ENCODE measurements at regions not wholly inside any gene's neighbourhood (a gene's known extent, or its start where the extent isn't known, plus 50 kb on each side); places are given as distances from the start of the nearest gene placed in this dataset.
"Not testable (repeated sequence)": the region's sequence is repeated elsewhere in the genome, so short reads cannot be mapped to it uniquely, and the experiment has no call there.

DNA sequence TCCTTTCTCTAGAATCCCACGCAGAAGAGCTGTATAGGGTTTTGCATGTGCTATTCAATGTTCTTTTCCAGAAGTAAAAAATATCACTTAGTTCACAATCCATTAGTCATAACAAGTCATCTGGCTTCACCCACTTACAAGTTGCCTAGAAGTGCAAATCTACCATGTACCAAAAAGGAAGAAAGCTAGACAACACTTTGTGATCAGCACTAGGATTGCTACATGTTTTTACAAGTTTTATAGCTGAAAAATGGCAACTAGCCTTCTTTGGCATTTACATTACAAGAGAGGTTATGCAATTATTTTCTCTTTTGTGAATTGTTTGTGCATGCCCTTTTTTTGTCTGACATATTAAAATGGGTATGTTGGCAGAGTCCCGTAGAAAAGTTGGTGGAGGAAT lies 85.6 kb upstream of the PTPRK start:
- H3K9me3 Mint-ChIP-seq, result peaks cover 2 to 6% (median 3%) of the 10 kb centered on the region in 3 donors
- no peak overlapping the region for H3K4me3 Mint-ChIP-seq
- H3K36me3 Mint-ChIP-seq, result no peaks in the 10 kb centered on the region
- no peaks in the 10 kb centered on the region for H3K4me1 Mint-ChIP-seq
- no peaks in the 10 kb centered on the region for H3K27me3 Mint-ChIP-seq
- no peak overlapping the region for H3K27ac Mint-ChIP-seq

DNA sequence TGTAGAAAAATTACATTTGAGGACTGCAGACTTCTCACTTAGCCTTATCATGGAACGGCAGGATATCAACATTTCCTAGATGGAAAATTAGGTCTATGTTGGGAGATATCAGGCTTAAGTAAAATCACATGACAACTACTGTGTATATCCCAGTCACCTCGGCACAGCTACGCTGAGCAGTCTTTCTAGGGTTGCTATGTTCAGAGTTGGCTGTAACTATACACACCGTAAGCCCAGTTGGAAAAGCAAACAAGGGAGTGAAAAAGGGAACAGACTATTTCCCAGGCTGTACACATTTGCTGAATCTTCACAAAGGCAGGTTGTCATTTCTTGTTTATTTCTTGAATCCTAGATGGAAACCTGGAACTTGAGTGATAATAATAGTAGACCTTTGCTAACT lies 80.7 kb upstream of the PTPRK start:
- Mint-ChIP-seq H3K36me3 (no peaks in the 10 kb centered on the region), H3K4me3 (no peak overlapping the region), H3K27ac (no peak overlapping the region), H3K9me3 (peaks cover 2 to 6% (median 3%) of the 10 kb centered on the region in 3 donors), H3K27me3 (no peaks in the 10 kb centered on the region), H3K4me1 (no peaks in the 10 kb centered on the region)

DNA sequence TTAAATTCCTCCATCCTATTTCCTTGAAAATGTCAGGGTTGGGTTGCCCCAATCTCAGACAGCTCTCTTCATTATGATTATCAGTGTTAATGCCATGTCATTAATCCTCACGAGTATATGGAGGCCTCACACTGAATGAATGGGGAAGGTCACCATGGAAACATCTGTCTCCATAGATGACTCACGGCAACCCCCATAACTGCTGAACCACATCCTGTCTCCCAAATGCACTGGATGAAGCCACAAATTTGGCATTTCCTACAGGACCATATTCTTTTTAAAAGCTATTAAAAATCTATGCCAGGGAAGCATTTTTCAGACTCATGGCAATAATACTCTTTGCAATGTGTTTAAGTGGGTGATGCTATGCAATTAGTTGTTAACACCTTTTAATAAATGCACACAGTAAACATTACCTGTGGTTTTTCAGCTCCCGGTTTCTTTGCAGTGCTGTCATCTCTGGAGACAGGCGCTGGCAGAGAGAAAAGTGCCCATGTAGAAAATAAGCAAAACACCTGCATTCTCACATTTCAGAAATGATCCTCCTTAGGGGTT lies 80.1 kb upstream of the PTPRK start:
- Mint-ChIP-seq H3K4me3 (no peak overlapping the region), H3K9me3 (peaks cover 2 to 6% (median 3%) of the 10 kb centered on the region in 3 donors), H3K36me3 (no peaks in the 10 kb centered on the region), H3K27ac (no peak overlapping the region), H3K27me3 (no peaks in the 10 kb centered on the region), H3K4me1 (no peaks in the 10 kb centered on the region)

DNA sequence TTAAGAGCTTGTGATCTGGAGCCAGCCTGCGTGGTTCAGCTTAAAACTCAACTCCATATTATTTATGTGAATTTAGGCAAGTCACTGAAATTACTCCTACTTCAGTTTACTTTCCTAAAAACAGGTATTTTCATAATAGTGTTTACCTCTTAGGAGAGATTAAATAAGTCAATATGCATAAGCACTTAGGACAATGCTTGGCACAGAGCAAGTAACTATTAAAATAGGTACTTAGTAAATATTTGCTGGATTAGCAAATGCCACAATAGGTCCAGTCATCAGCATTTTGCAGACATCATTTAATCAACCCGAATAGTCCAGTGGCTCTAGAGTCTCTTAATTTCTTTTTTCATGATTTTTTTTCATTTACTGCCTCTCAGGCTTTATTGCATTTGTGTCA lies 78.6 kb upstream of the PTPRK start:
- no peaks in the 10 kb centered on the region for H3K27me3 Mint-ChIP-seq
- H3K4me3 Mint-ChIP-seq, result no peak overlapping the region
- H3K27ac Mint-ChIP-seq, result no peak overlapping the region
- H3K36me3 Mint-ChIP-seq, result no peaks in the 10 kb centered on the region
- H3K4me1 Mint-ChIP-seq, result no peaks in the 10 kb centered on the region
- peaks cover 2 to 5% (median 3%) of the 10 kb centered on the region in 3 donors for H3K9me3 Mint-ChIP-seq

DNA sequence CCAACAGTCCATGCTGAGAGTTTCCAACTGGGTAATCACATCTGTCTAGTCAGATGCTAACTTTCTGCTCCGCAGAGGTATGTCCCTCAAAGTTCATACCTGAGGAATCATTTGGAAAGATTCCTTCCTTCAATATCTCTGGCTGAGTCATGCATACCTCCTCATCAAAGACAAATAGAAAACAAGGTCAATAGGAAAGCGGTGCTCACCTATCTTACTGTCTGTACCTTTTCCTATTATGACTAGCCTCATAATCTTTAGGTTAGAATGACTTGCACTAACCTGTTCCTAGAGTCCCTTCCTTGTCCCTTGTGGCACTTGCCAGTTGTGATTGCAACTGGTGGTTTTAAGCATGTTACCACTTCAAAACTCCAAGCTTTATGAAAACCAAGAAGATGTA lies 78.2 kb upstream of the PTPRK start:
- H3K36me3 Mint-ChIP-seq, result no peaks in the 10 kb centered on the region
- no peak overlapping the region for H3K4me3 Mint-ChIP-seq
- no peaks in the 10 kb centered on the region for H3K27me3 Mint-ChIP-seq
- H3K9me3 Mint-ChIP-seq, result peaks cover under 1 to 3% (median 2%) of the 10 kb centered on the region in 3 donors
- no peaks in the 10 kb centered on the region for H3K4me1 Mint-ChIP-seq
- H3K27ac Mint-ChIP-seq, result no peak overlapping the region

DNA sequence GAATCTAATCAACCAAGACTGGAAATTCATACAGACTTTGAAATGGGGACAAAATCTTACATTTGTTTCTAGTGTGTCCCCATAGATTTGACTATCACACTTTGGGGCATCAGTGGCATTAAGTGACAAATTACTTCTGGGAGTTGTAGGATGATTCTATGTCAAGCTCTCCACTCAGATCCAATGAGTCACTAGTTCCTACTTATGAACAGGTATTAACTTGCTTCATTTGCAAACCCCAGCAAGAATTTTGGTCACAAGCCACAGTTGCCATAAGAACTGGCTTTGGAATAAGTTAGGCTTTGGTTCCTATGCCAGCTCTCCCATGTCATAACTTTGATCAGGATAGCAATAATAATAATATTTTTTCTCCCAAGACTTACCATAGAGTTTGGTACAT lies 77.6 kb upstream of the PTPRK start:
- no peak overlapping the region for H3K4me3 Mint-ChIP-seq
- no peak overlapping the region for H3K27ac Mint-ChIP-seq
- no peaks in the 10 kb centered on the region for H3K27me3 Mint-ChIP-seq
- peaks cover 0 to 3% (median 2%) of the 10 kb centered on the region in 3 donors for H3K9me3 Mint-ChIP-seq
- no peaks in the 10 kb centered on the region for H3K36me3 Mint-ChIP-seq
- H3K4me1 Mint-ChIP-seq, result no peaks in the 10 kb centered on the region

DNA sequence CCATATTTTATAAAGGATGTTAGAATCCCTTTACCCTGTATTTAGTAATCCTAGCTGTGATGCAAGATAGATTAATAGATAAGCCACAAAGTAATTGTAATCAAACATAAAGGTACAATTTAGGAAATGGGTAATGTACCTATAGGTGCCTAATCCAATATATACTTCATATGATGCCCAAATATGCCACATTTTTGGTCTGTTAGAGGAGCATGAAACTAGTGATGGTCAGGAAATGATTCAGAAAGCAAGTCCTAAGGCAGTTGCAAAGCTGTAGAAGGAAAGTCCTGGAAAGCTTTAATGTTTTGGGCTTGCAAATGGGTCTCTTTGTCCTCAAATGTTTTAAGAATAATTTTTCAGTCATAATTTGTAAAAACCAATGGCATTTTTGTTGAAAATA lies 76.6 kb upstream of the PTPRK start:
- no peaks in the 10 kb centered on the region for H3K4me1 Mint-ChIP-seq
- no peaks in the 10 kb centered on the region for H3K27me3 Mint-ChIP-seq
- H3K36me3 Mint-ChIP-seq, result no peaks in the 10 kb centered on the region
- H3K27ac Mint-ChIP-seq, result no peak overlapping the region
- no peak overlapping the region for H3K4me3 Mint-ChIP-seq
- peaks cover 0 to 3% (median 2%) of the 10 kb centered on the region in 3 donors for H3K9me3 Mint-ChIP-seq

DNA sequence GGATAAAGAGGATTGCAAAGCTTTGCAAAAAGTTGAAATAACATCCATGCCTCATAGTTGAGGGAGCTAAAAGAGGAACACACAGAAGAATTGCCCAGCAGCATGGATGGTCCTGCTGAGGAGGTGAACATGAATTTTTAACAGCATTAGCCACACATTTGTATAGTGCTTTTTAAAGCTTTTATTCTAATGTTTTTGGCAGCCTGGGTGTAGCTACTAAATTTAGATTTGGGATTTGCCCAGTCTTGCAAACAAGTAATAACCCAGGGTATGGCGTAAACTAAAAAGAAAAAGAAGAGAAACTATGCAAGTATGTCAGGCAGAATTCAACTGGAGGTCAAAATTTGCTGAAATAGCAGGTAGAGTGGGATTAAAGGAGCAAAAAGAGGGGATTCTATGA lies 75.1 kb upstream of the PTPRK start:
- Mint-ChIP-seq H3K36me3 (no peaks in the 10 kb centered on the region), H3K4me1 (no peaks in the 10 kb centered on the region), H3K27me3 (no peaks in the 10 kb centered on the region), H3K27ac (no peak overlapping the region), H3K9me3 (peaks cover 0 to 3% (median 0%) of the 10 kb centered on the region in 3 donors), H3K4me3 (no peak overlapping the region)

DNA sequence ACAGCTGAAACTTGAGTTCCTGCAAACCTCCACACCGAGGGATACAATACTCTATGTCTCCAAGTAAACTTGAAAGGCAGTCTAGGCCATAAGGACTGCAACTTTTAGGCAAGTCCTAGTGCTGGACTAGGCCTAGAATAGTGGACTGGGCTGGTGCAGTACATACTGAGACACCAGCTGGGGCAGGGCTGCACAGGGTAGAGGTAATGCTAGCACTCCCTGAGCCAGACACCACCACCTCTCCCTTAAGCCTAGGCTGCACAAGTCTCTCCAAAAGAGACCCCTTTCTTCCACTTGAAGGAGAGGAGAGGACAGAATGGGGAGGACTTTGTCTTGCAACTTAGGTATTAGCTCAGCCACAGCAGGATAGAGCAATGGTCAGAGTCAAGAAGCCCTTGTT lies 65.7 kb upstream of the PTPRK start:
- Mint-ChIP-seq H3K27ac (no peak overlapping the region), H3K9me3 (peaks cover 0 to 10% (median 3%) of the 10 kb centered on the region in 3 donors), H3K36me3 (no peaks in the 10 kb centered on the region), H3K4me1 (no peaks in the 10 kb centered on the region), H3K4me3 (no peak overlapping the region), H3K27me3 (no peaks in the 10 kb centered on the region)

DNA sequence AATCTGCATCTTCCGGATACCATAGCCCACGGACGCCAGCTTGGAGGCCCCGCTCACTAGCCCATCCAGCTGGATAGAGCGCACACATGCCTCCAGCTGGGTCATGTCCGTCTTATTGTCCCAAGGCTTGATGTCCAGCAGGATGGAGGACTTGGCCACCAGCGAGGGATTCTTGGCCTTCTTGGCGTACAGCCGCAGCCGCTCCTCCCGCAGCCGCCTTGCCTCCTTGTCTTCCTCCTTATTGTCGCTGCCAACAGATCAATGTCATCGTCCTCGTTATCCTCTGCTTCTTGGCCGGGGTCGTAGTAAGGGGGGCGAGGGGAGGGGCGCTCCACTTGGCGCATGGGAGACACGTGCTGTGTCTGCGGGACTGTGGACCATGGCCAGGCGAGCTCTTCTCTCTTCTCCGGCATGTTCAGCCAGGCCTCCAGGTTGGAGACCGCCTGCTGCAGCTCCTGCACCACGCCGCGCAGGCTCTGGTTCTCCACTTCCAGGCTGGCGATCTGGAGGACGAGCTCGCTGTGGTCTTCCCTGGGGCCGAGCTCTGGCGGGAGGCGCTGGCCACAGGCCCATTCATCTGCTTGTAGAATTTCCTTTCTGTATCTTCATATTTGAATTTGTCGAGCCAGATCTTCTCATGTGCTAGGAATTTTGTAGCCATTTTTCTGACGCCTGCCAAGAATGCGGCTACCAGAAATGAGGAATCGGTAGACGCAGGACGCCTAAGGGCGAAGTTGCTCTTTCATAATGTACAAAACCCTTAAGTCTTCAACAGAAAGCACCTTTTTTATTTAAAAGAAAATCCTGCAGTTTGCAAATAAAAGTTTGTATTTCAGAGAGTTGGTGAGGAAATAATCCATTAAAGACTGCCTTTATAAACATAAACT lies 60.1 kb upstream of the PTPRK start:
- Mint-ChIP-seq H3K27me3 (peaks cover 1% of the 10 kb centered on the region), H3K36me3 (no peaks in the 10 kb centered on the region), H3K4me3 (no peak overlapping the region), H3K4me1 (no peaks in the 10 kb centered on the region), H3K9me3 (peaks cover 0 to 1% (median 0%) of the 10 kb centered on the region in 3 donors), H3K27ac (no peak overlapping the region)

DNA sequence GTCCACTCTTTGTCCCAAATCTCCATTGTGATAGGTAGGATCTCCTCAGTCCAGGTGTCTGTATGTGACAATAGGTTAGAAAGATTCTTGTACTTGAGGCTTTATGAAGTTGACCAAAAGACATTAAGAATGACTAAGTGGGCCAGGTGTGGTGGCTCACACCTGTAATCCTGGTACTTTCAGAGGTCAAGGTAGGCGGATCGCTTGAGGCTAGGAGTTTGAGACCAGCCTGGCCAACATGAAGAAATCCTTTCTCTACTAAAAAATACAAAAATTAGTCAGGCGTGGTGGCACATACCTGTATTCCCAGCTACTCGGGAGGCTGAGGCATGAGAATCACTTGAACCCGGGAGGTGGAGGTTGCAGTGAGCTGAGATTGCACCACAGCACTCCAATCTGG lies 54.9 kb upstream of the PTPRK start:
- not testable (repeated sequence) for H3K27me3 Mint-ChIP-seq, H3K4me1 Mint-ChIP-seq, H3K4me3 Mint-ChIP-seq, H3K36me3 Mint-ChIP-seq, H3K27ac Mint-ChIP-seq, H3K9me3 Mint-ChIP-seq

DNA sequence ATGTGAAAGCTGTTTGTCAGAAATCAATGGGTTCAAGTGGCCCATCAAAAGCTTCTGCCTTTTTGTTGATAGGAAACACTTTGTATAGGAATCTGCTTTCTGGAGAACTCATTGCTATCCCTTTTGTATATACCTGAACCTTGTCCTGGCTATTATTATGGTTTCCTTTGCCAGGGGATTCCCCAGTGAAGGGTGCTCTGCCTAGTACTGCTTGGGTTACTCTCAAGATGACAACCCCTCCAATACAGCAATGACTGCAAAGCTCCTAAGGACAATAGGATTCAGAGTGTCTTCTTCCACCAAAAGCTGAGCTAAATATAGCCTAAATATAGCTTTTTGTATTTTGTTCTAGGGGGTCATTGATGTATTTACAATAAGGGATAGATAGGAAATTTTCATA lies 54.0 kb upstream of the PTPRK start:
- no peaks in the 10 kb centered on the region for H3K9me3 Mint-ChIP-seq
- H3K27ac Mint-ChIP-seq, result no peak overlapping the region
- H3K4me1 Mint-ChIP-seq, result no peaks in the 10 kb centered on the region
- no peaks in the 10 kb centered on the region for H3K36me3 Mint-ChIP-seq
- H3K4me3 Mint-ChIP-seq, result no peak overlapping the region
- H3K27me3 Mint-ChIP-seq, result peaks cover 1% of the 10 kb centered on the region

DNA sequence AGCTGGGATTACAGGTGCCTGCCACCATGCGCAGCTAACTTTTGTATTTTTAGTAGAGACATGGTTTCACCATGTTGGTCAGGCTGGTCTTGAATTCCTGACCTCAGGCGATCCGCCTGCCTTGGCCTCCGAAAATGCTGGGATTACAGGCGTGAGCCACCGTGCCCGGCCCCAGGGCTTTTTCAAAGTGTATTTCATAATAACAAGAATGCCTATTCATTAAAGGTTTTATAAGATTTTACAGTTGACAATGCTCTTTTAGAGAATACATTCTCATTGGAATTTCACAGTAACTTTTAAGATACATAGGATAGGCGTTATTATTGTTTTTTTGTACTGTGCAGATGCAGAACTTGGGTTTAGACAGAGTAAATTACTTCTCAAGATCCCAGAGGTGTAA lies 52.6 kb upstream of the PTPRK start:
- Mint-ChIP-seq H3K9me3 (no peaks in the 10 kb centered on the region), H3K4me3 (peak overlapping the region in 1 of 4 donors; percentile 65)

DNA sequence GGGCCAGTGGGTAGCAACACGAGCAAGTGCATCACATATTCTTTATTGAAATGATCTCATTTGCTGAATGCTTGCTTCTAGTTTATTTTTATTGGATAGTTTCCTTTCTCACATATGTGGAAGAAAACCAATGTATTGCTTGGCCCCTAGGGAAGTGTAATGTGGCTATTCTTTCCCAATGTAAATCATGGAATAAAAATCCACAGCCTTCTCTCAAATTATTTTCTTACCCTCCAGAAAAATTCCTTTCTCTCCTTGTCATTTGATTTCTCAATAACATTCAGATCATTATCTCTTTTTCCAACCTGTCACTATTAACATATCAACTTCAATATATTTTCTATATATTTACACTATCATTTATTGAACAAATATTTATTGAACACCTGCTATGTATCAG lies 51.9 kb upstream of the PTPRK start:
- Mint-ChIP-seq H3K27ac (no peak overlapping the region), H3K9me3 (no peaks in the 10 kb centered on the region), H3K4me3 (no peak overlapping the region), H3K27me3 (peaks cover 1% of the 10 kb centered on the region), H3K36me3 (peaks cover 1% of the 10 kb centered on the region), H3K4me1 (no peaks in the 10 kb centered on the region)

More for the DNA sequence above, 52.6 kb upstream of the PTPRK start:
- no peak overlapping the region for H3K27ac Mint-ChIP-seq
- peaks cover 1% of the 10 kb centered on the region for H3K36me3 Mint-ChIP-seq
- peaks cover 1% of the 10 kb centered on the region for H3K27me3 Mint-ChIP-seq
- no peaks in the 10 kb centered on the region for H3K4me1 Mint-ChIP-seq

DNA sequence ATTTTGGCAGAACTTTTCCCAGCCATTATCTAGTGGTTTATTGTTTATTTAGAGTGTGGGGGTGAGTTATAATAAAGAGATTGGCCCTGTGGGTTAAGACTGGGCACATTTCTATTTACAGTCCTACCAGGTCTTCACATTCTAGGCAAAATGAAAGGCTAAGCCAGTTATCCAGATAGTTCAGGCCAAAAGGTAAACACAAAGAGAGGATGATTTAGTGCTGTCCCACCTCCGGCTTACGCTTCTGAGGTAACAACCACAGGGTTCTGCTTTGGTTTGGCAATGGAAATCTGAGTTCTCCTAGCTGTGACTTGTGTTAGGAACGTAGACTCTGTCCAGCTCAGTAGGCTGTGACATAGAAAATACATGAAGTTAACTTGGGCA lies 50.3 kb upstream of the PTPRK start:
- Mint-ChIP-seq H3K36me3 (peaks cover 1% of the 10 kb centered on the region), H3K9me3 (peaks cover 0 to 2% (median 0%) of the 10 kb centered on the region in 3 donors), H3K4me1 (no peaks in the 10 kb centered on the region), H3K27ac (no peak overlapping the region), H3K4me3 (no peak overlapping the region), H3K27me3 (no peaks in the 10 kb centered on the region)

All from IgD-negative memory B cell (primary cell).